ENCODE measurements at regions not wholly inside any gene's neighbourhood (a gene's known extent, or its start where the extent isn't known, plus 50 kb on each side); places are given as distances from the start of the nearest gene placed in this dataset.
A peak's percentile ranks its signal among the peaks of the same experiment; 100 is the strongest.
"Not testable (repeated sequence)": the region's sequence is repeated elsewhere in the genome, so short reads cannot be mapped to it uniquely, and the experiment has no call there.

- DNase-seq (ENCODE audit: low spot score) = no peak
These were observed 446.1 kb upstream of the SULF2 start for GRCh38 chr20:48231253-48231930.

- DNase-seq (ENCODE audit: low spot score) = peak; percentile 11
These were observed 444.9 kb upstream of the SULF2 start for GRCh38 chr20:48230216-48230615.

- DNase-seq (ENCODE audit: low spot score) = no peak
These were observed 442.1 kb upstream of the SULF2 start for GRCh38 chr20:48227381-48227780.

- DNase-seq (ENCODE audit: low spot score) = no peak
These were observed 441.4 kb upstream of the SULF2 start for GRCh38 chr20:48226642-48227041.

GRCh38 chr20:48224533-48225050, 439.3 kb upstream of the SULF2 start:
- no peak for DNase-seq (ENCODE audit: low spot score)

GRCh38 chr20:48223715-48224114, 438.4 kb upstream of the SULF2 start:
- no peak for DNase-seq (ENCODE audit: low spot score)

- no peak for DNase-seq (ENCODE audit: low spot score)
These were observed 437.4 kb upstream of the SULF2 start for GRCh38 chr20:48222595-48223180.

- DNase-seq (ENCODE audit: low spot score) = no peak
These were observed 434.9 kb upstream of the SULF2 start for GRCh38 chr20:48220033-48220633.

GRCh38 chr20:48219306-48219705, 434.0 kb upstream of the SULF2 start:
- DNase-seq (ENCODE audit: low spot score) = no peak

GRCh38 chr20:48217190-48217589, 431.9 kb upstream of the SULF2 start:
- no peak for DNase-seq (ENCODE audit: low spot score)

- DNase-seq (ENCODE audit: low spot score) = no peak
These were observed 430.3 kb upstream of the SULF2 start for GRCh38 chr20:48215536-48215935.

- no peak for DNase-seq (ENCODE audit: low spot score)
These were observed 429.3 kb upstream of the SULF2 start for GRCh38 chr20:48214601-48215000.

GRCh38 chr20:48213635-48214034, 428.4 kb upstream of the SULF2 start:
- DNase-seq (ENCODE audit: low spot score) = not testable (repeated sequence)

- no peak for DNase-seq (ENCODE audit: low spot score)
These were observed 427.7 kb upstream of the SULF2 start for GRCh38 chr20:48212806-48213509.

GRCh38 chr20:48211847-48212246, 426.6 kb upstream of the SULF2 start:
- DNase-seq (ENCODE audit: low spot score) = no peak

- DNase-seq (ENCODE audit: low spot score) = no peak
These were observed 426.0 kb upstream of the SULF2 start for GRCh38 chr20:48211238-48211637.

GRCh38 chr20:48210111-48211027, 425.1 kb upstream of the SULF2 start:
- no peak for DNase-seq (ENCODE audit: low spot score)

- DNase-seq (ENCODE audit: low spot score) = no peak
These were observed 423.8 kb upstream of the SULF2 start for GRCh38 chr20:48209102-48209501.

GRCh38 chr20:48208176-48208575, 422.9 kb upstream of the SULF2 start:
- no peak for DNase-seq (ENCODE audit: low spot score)

GRCh38 chr20:48207505-48207904, 422.2 kb upstream of the SULF2 start:
- no peak for DNase-seq (ENCODE audit: low spot score)

- DNase-seq (ENCODE audit: low spot score) = no peak
These were observed 420.5 kb upstream of the SULF2 start for GRCh38 chr20:48205786-48206185.
